ENCODE measurements at regions not wholly inside any gene's neighbourhood (a gene's known extent, or its start where the extent isn't known, plus 50 kb on each side); places are given as distances from the start of the nearest gene placed in this dataset.

DNA sequence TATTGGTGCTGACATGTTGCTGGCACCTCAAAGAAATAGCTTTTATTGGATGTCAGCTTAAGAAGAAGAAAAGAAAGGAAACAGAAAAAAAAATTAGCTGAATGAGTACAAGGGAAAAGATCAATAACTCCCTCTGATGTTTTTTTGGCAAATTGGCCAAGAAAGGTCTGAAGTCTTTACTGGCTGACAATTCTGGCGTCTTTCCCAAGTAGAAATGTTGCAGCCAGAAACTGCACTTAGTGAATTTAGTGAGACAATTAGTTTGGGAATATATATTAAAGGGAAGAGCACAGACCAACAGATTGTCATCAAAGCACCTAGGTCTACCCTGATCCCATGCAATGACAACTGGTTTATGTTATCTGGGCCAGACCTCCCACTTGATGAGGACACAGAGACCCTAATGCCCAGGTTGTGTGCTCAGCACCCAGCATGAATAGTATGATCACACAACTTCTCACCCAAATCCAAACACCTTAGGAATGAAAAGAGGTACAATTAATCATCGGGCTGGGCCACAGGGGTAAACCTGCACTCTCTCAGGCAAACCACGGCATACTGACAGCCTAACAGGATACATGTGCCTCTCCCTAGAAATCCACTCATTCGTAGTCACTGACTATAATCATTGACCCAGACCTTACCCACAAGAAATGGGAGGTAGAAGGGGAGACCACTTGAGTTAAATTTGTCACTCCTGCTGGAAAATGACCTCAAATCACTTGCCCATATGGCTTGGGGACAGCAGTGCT, 612.3 kb upstream of the ARID1B start:
- peaks cover 0 to 5% (median 2%) of the 10 kb centered on the region in 4 donors for H3K4me1 ChIP-seq
- H3K36me3 ChIP-seq = no peaks in the 10 kb centered on the region
- H3K27me3 ChIP-seq = no peaks in the 10 kb centered on the region
- no peak for DNase-seq
- H3K27ac ChIP-seq = peak overlapping the region in 2 of 4 donors; percentile 11 to 12
- in situ Hi-C loops (cut with MboI; ENCODE audit: low pct_ligation_motif_present in 1 of 4, low pct_unique_long_range_greater_than_20kb in 1 of 4, low sequenced_read_pairs in 3 of 4) (no loop called here), intact Hi-C loops (cut with DNase I; ENCODE audit: low total_unique reads) (no loop called here)
- no peaks in the 10 kb centered on the region for H3K9me3 ChIP-seq
- WGBS, 2 donors (ENCODE audit: low coverage in 1 of 2) = 67 to 76% methylated on average over 2 to 4 of the region's 4 CpGs
- TF ChIP-seq POLR2AphosphoS5 (IDR thresholded peaks at IDR 0.05) (no peak), POLR2A (IDR thresholded peaks at IDR 0.05) (no peak), EP300 (IDR thresholded peaks at IDR 0.05; ENCODE audit: low read depth) (no peak)
- TF ChIP-seq, protein P1, sequence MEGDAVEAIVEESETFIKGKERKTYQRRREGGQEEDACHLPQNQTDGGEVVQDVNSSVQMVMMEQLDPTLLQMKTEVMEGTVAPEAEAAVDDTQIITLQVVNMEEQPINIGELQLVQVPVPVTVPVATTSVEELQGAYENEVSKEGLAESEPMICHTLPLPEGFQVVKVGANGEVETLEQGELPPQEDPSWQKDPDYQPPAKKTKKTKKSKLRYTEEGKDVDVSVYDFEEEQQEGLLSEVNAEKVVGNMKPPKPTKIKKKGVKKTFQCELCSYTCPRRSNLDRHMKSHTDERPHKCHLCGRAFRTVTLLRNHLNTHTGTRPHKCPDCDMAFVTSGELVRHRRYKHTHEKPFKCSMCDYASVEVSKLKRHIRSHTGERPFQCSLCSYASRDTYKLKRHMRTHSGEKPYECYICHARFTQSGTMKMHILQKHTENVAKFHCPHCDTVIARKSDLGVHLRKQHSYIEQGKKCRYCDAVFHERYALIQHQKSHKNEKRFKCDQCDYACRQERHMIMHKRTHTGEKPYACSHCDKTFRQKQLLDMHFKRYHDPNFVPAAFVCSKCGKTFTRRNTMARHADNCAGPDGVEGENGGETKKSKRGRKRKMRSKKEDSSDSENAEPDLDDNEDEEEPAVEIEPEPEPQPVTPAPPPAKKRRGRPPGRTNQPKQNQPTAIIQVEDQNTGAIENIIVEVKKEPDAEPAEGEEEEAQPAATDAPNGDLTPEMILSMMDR (IDR thresholded peaks at IDR 0.05) = no peak
- H3K4me3 ChIP-seq = no peak overlapping the region

DNA sequence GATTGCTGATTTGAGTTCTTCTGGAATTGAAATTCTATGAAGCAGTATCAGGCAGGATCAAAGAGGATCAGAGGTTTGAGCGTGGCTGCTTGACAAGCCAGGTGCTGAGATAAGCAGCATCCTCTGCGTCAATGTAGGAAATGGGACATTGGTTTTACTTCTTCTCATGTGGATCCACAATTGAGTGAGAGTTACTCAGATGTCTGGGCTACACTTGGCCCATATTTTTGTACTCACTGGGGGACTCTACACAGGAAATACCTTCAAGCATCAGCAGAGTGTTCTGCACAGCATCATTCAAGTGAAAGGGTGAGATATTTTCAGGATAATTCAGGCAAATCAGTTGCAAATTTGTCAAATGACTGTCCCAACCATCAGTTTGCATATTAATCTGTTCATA, 613.9 kb upstream of the ARID1B start:
- no peaks in the 10 kb centered on the region for H3K9me3 ChIP-seq
- no peak for DNase-seq
- no peak overlapping the region for H3K4me3 ChIP-seq
- WGBS, 2 donors (ENCODE audit: low coverage in 1 of 2) = 77% methylated on average over 2 of the region's 2 CpGs; no CpG with 5 or more reads in 1 of the 2 donors
- H3K36me3 ChIP-seq = no peaks in the 10 kb centered on the region
- no peaks in the 10 kb centered on the region for H3K27me3 ChIP-seq
- H3K4me1 ChIP-seq = peaks cover 0 to 5% (median 2%) of the 10 kb centered on the region in 4 donors
- intact Hi-C loops (cut with DNase I; ENCODE audit: low total_unique reads) (no loop called here), in situ Hi-C loops (cut with MboI; ENCODE audit: low pct_ligation_motif_present in 1 of 4, low pct_unique_long_range_greater_than_20kb in 1 of 4, low sequenced_read_pairs in 3 of 4) (no loop called here)
- H3K27ac ChIP-seq = no peak overlapping the region
- TF ChIP-seq, protein P1 (IDR thresholded peaks at IDR 0.05) = no peak
- no peak for TF ChIP-seq POLR2AphosphoS5 (IDR thresholded peaks at IDR 0.05)
- no peak for TF ChIP-seq POLR2A (IDR thresholded peaks at IDR 0.05)
- no peak for TF ChIP-seq EP300 (IDR thresholded peaks at IDR 0.05; ENCODE audit: low read depth)

DNA sequence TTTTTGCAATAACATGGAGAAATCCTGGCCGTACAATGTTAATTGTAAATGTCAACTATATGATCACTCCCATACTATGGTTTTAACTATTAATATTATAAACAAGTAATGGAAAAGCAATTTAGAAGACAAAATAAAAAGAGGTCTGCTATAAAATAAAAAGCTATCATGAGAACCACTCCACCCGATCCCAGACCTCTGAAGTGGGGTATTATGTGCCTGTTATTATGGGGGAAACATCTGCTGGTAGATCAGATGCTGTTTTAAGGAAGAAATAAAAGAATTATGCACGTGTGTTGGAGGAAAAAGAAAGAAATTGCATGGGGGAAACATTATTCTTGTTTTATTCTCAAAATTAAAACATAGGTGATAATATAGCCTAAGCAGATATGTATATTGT, 615.7 kb upstream of the ARID1B start:
- intact Hi-C loops (cut with DNase I; ENCODE audit: low total_unique reads) = no loop called here
- WGBS, 2 donors (ENCODE audit: low coverage in 1 of 2) = 64 to 78% methylated on average over 3 of the region's 3 CpGs
- in situ Hi-C loops (cut with MboI; ENCODE audit: low pct_ligation_motif_present in 1 of 4, low pct_unique_long_range_greater_than_20kb in 1 of 4, low sequenced_read_pairs in 3 of 4) = no loop called here
- H3K4me1 ChIP-seq = peaks cover 0 to 3% (median 0%) of the 10 kb centered on the region in 4 donors
- H3K9me3 ChIP-seq = no peaks in the 10 kb centered on the region
- no peak for DNase-seq
- H3K27me3 ChIP-seq = no peaks in the 10 kb centered on the region
- TF ChIP-seq, protein P1 (IDR thresholded peaks at IDR 0.05) = no peak
- no peak for TF ChIP-seq POLR2AphosphoS5 (IDR thresholded peaks at IDR 0.05)
- no peak for TF ChIP-seq POLR2A (IDR thresholded peaks at IDR 0.05)
- no peak overlapping the region for H3K4me3 ChIP-seq
- H3K36me3 ChIP-seq = no peaks in the 10 kb centered on the region
- H3K27ac ChIP-seq = no peak overlapping the region

- 57 to 77% methylated on average over 3 of the region's 3 CpGs for WGBS, 2 donors (ENCODE audit: low coverage in 1 of 2)
- Histone ChIP-seq H3K27ac (no peak overlapping the region), H3K4me3 (no peak overlapping the region), H3K4me1 (peaks cover 0 to 3% (median 0%) of the 10 kb centered on the region in 4 donors), H3K27me3 (no peaks in the 10 kb centered on the region), H3K36me3 (no peaks in the 10 kb centered on the region), H3K9me3 (no peaks in the 10 kb centered on the region)
- in situ Hi-C loops (cut with MboI; ENCODE audit: low pct_ligation_motif_present in 1 of 4, low pct_unique_long_range_greater_than_20kb in 1 of 4, low sequenced_read_pairs in 3 of 4) = no loop called here
- TF ChIP-seq POLR2A (IDR thresholded peaks at IDR 0.05) (no peak), EP300 (IDR thresholded peaks at IDR 0.05; ENCODE audit: low read depth) (no peak), POLR2AphosphoS5 (IDR thresholded peaks at IDR 0.05) (no peak)
- TF ChIP-seq, protein P1 (IDR thresholded peaks at IDR 0.05) = no peak
- no peak for DNase-seq
- intact Hi-C loops (cut with DNase I; ENCODE audit: low total_unique reads) = no loop called here
Measured at GRCh38 chr6:156160795-156161165, 616.4 kb upstream of the ARID1B start.
